ENCODE measurements at regions not wholly inside any gene's neighbourhood (a gene's known extent, or its start where the extent isn't known, plus 50 kb on each side); places are given as distances from the start of the nearest gene placed in this dataset.

DNA sequence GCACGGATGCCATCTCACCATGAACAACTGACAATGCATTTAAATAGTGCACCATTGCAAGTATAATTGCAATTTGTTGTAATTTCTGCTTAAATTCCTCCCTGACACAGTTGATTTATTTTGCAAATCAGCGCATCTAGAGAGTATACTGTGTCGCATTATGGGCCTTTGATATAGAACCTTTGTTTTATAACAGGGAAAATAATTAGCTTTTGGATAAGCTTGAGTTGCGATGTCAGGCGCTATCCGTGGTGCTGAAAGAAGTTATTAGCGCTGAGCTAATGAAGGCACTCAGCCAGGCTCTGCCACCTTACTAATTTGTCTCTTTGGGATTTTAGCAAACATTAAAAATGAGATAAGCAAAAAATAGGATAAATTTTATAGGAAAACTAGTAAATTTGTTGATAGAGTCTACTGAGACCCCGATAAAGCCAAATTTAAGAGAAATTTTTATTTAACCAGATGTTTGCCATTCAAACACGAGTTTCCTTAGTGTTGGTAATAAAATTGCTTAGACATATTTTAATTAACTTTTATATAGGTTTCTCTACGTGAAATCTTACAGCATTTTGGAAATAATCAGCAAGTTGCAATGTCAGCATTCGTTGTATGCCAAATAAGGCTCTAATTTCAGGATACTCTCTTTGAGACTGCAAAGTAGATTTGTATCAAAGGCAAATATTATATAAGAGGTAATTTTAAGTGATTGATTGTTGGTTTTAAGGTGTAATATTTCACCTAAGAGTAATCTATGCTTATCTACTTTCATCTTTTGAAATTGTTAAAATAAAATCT lies 355.5 kb downstream of the TLR4 start:
- Histone ChIP-seq H3K4me3 (no peak overlapping the region), H3K27me3 (no peaks in the 10 kb centered on the region), H3K36me3 (no peaks in the 10 kb centered on the region), H3K9me3 (no peaks in the 10 kb centered on the region)
- peak; percentile 2 for DNase-seq

DNA sequence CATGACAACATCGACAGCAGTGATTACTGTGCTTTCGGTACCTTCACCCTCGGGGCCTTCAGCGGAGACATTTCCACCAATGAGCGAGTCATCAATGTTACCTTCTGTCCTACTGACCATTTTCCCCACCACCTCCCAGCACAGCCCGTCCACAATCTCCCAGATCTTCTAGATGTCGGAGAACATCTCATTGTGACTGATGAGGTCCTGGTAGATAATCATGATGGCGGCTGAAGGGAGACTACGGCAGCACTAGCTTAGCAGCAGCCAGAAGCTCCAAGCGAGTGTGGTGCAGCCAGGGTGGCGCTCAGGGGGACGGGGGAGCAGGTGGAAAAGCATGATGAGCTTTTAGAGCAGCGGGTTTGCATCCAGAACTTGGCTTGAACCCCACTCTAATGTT lies 379.0 kb downstream of the TLR4 start:
- DNase-seq, result no peak
- no peaks in the 10 kb centered on the region for H3K36me3 ChIP-seq
- H3K4me3 ChIP-seq, result no peak overlapping the region
- no peaks in the 10 kb centered on the region; the same call in 1 of the 2 replicates for H3K27me3 ChIP-seq
- H3K9me3 ChIP-seq, result no peaks in the 10 kb centered on the region

- Histone ChIP-seq H3K27me3 (no peaks in the 10 kb centered on the region), H3K9me3 (no peaks in the 10 kb centered on the region), H3K4me3 (no peak overlapping the region), H3K36me3 (no peaks in the 10 kb centered on the region)
- DNase-seq, result no peak
These were observed 383.9 kb downstream of the TLR4 start for GRCh38 chr9:118088090-118088489.

DNA sequence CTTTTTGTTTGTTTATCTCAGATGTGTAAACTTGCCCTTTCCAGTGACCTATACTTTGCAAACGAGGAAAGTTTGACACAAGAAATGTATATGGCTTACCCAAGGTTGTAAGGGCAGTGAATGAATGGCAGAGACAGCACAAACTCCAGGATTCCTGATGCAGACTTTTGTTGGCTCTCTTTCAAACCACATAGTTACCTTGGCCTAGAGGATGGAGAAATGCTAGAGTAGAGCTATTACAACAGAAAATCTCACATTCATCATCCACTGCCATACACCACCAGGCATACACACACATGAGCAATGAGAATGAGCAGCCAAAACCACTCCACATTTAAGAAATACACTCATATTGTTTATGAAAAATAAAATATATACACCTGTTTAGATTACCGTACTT lies 387.0 kb downstream of the TLR4 start:
- DNase-seq, result no peak
- no peak overlapping the region for H3K4me3 ChIP-seq
- H3K36me3 ChIP-seq, result no peaks in the 10 kb centered on the region
- H3K9me3 ChIP-seq, result no peaks in the 10 kb centered on the region
- no peaks in the 10 kb centered on the region for H3K27me3 ChIP-seq

GRCh38 chr9:118091711-118092500 lies 387.7 kb downstream of the TLR4 start:
- H3K9me3 ChIP-seq, result no peaks in the 10 kb centered on the region
- DNase-seq, result no peak
- H3K4me3 ChIP-seq, result no peak overlapping the region
- H3K27me3 ChIP-seq, result no peaks in the 10 kb centered on the region
- H3K36me3 ChIP-seq, result no peaks in the 10 kb centered on the region

- Histone ChIP-seq H3K4me3 (no peak overlapping the region), H3K9me3 (no peaks in the 10 kb centered on the region), H3K36me3 (no peaks in the 10 kb centered on the region), H3K27me3 (no peaks in the 10 kb centered on the region)
- no peak for DNase-seq
These were observed 390.2 kb downstream of the TLR4 start for GRCh38 chr9:118094387-118094786.

DNA sequence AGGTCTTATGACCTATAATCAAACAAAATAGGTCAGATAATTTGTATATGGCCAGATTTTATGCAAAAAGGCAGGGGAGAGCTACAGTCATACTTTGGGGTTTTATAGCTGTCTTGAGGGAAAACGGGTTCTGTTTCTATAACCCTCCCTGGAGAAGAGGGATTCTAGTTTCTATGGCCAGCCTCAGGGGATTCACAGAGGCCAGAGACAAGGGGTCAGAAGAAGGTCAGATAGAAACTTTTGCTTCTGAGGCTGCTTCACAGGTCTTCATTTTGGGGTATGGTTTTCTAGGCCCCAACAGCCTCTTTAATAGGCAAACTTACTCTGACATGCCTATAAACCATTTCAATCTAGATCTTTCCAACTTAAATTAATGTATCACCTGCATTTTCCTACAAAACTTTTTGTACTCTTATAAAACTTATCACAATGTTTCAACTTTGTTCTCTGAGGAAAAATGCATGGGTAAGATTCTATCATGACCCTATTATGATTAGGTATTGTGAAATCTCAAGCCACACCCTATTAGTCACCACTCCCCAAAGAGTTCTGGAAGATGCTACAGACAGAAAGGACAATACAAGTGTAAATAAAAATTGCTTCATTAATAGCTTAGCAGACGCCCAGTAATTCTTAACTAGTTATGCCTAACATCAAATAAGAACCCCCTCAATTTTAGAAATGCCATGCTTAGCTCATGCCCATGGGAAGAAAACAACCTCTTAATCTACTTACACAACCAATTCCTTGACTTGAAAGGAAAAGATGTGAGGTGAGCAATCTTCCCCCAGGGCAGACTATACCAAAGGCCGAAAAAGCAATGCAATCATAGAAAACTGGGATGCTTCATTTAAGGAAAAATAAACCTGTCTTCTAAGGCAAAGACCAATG lies 396.6 kb downstream of the TLR4 start:
- no peaks in the 10 kb centered on the region for H3K27me3 ChIP-seq
- DNase-seq, result no peak
- H3K4me3 ChIP-seq, result no peak overlapping the region
- H3K9me3 ChIP-seq, result no peaks in the 10 kb centered on the region
- no peaks in the 10 kb centered on the region for H3K36me3 ChIP-seq

DNA sequence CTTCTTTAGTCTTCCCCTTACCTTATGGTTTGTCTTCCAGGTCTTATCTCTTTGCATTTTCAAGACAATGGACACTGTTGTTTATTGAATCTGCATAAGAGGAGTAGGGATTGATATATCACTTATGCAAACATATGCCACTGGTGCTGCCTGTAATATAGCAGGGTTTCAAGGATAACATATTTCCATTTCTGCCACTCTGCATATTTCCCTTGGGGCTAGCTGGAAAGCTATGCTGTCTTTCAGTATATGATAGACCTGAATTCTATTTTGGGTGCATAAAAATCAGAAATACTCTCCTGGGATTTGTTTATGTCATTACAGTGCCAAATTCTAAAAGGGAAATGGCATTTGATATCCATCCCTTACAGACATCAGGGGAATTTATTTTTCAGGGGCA lies 400.2 kb downstream of the TLR4 start:
- no peak overlapping the region for H3K4me3 ChIP-seq
- no peaks in the 10 kb centered on the region for H3K9me3 ChIP-seq
- H3K36me3 ChIP-seq, result no peaks in the 10 kb centered on the region
- no peak for DNase-seq
- no peaks in the 10 kb centered on the region for H3K27me3 ChIP-seq

GRCh38 chr9:118108971-118109370 lies 404.8 kb downstream of the TLR4 start:
- DNase-seq, result no peak
- no peaks in the 10 kb centered on the region for H3K9me3 ChIP-seq
- no peaks in the 10 kb centered on the region for H3K36me3 ChIP-seq
- H3K4me3 ChIP-seq, result no peak overlapping the region
- H3K27me3 ChIP-seq, result no peaks in the 10 kb centered on the region

GRCh38 chr9:118109542-118109941 lies 405.3 kb downstream of the TLR4 start:
- no peak for DNase-seq
- Histone ChIP-seq H3K4me3 (no peak overlapping the region), H3K36me3 (no peaks in the 10 kb centered on the region), H3K9me3 (no peaks in the 10 kb centered on the region), H3K27me3 (no peaks in the 10 kb centered on the region)

GRCh38 chr9:118121361-118121760 lies 417.2 kb downstream of the TLR4 start:
- Histone ChIP-seq H3K27me3 (no peaks in the 10 kb centered on the region), H3K9me3 (no peaks in the 10 kb centered on the region), H3K4me3 (no peak overlapping the region), H3K36me3 (no peaks in the 10 kb centered on the region)
- DNase-seq, result no peak

DNA sequence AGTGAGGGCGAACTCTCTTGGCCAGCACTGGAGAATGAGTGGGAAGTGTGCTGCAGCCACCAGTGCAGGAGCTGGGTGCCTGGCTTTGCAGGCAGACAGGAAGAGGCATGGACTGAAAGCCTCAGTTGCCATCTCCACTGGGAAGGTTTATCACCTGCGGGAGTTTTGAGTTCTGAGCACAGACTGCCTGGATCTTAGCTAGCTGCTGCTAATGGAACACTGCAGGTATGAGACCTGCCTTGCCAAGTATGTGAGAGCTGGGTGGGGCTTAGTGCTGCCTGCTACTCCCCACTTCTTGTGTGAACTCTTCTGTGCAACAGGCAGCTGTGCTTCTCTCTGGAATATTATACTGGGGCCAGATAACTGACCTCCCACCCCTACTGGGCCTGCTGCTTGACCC lies 424.1 kb downstream of the TLR4 start:
- no peak for DNase-seq
- Histone ChIP-seq H3K36me3 (no peaks in the 10 kb centered on the region), H3K9me3 (no peaks in the 10 kb centered on the region), H3K27me3 (no peaks in the 10 kb centered on the region), H3K4me3 (no peak overlapping the region)

- Histone ChIP-seq H3K36me3 (no peaks in the 10 kb centered on the region), H3K9me3 (no peaks in the 10 kb centered on the region), H3K27me3 (no peaks in the 10 kb centered on the region), H3K4me3 (no peak overlapping the region)
- peak; percentile 32 for DNase-seq
These were observed 425.3 kb downstream of the TLR4 start for GRCh38 chr9:118129541-118129940.

DNA sequence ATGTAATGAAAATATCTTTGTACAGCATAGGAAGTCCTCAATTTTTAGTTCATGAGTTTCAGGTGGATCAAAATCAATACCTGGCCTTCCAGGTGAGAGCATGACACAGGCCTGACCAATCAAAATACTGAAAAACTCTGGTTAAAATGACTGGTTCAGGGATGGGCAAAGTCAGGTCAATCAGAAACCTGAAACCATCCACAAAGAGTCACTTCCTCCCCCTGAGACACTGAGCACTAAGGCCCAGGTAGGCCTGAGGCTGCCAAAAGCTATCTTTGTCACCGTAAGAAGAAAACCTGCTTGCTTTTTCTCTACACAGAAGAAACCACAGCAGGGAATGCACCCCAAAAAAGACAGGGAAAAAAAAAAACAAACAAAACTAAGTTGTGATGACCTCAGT lies 444.8 kb downstream of the TLR4 start:
- no peak overlapping the region for H3K4me3 ChIP-seq
- H3K27me3 ChIP-seq, result no peaks in the 10 kb centered on the region
- DNase-seq, result no peak
- H3K36me3 ChIP-seq, result no peaks in the 10 kb centered on the region
- no peaks in the 10 kb centered on the region for H3K9me3 ChIP-seq

- no peak for DNase-seq
- no peaks in the 10 kb centered on the region for H3K36me3 ChIP-seq
These were observed 452.6 kb downstream of the TLR4 start for GRCh38 chr9:118156846-118157245.

GRCh38 chr9:118162716-118163115 lies 458.5 kb downstream of the TLR4 start:
- no peak for DNase-seq
- no peaks in the 10 kb centered on the region for H3K27me3 ChIP-seq
- H3K4me3 ChIP-seq, result no peak overlapping the region
- no peaks in the 10 kb centered on the region for H3K9me3 ChIP-seq
- no peaks in the 10 kb centered on the region for H3K36me3 ChIP-seq

More at GRCh38 chr9:118156846-118157245, 452.6 kb downstream of the TLR4 start:
- Histone ChIP-seq H3K27me3 (no peaks in the 10 kb centered on the region), H3K4me3 (no peak overlapping the region), H3K9me3 (no peaks in the 10 kb centered on the region)

DNA sequence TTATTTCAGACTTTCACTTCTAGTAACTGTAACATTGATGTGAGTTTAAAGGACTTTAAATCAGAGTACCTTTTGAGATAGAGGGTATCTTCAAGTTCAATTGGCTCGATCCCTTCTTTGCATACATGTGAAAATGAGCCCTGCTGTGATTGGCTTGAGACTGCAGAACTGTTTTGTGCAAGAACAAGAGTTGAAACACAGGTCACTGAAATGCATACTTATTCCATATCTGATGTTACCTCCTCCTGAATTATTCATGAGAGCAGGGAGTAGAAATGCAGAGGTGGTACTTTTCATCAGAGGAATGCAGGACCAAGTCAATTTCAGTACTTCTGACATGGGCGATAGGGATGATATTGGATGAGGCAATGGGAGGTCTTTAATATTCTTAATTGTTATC lies 459.5 kb downstream of the TLR4 start:
- no peaks in the 10 kb centered on the region for H3K36me3 ChIP-seq
- DNase-seq, result no peak
- no peaks in the 10 kb centered on the region for H3K27me3 ChIP-seq
- H3K4me3 ChIP-seq, result no peak overlapping the region
- H3K9me3 ChIP-seq, result no peaks in the 10 kb centered on the region
